ENCODE measurements at regions not wholly inside any gene's neighbourhood (a gene's known extent, or its start where the extent isn't known, plus 50 kb on each side); places are given as distances from the start of the nearest gene placed in this dataset.

GRCh38 chr4:24146127-24146526, 256.3 kb upstream of the PPARGC1A start:
- H3K36me3 Mint-ChIP-seq = no peaks in the 10 kb centered on the region
- no peak for DNase-seq
- H3K9me3 ChIP-seq (replicated peaks in 1 of 2; ENCODE audit: control insufficient read depth in 1 of 2, insufficient read depth in 1 of 2, low read length in 2 of 2) = no peaks in the 10 kb centered on the region
- no peak overlapping the region for H3K4me2 ChIP-seq (replicated peaks; ENCODE audit: extremely low read depth, low read length, poor library complexity, severe bottlenecking)
- H3K79me2 ChIP-seq (ENCODE audit: insufficient read depth, low read length) = no peaks in the 10 kb centered on the region
- H3K27ac Mint-ChIP-seq = no peak overlapping the region
- no peak overlapping the region for H3K9ac ChIP-seq (ENCODE audit: insufficient read depth, low read length, poor library complexity, severe bottlenecking)
- WGBS (ENCODE audit: insufficient coverage) = 100% methylated on average over 1 of the region's 2 CpGs
- no peak overlapping the region for H3K4me3 Mint-ChIP-seq
- H3K4me1 ChIP-seq (ENCODE audit: control insufficient read depth in 1 of 2, insufficient read depth in 2 of 2, low read length in 2 of 2) = no peaks in the 10 kb centered on the region
- intact Hi-C loops (cut with micrococcal nuclease) = no loop called here
- H3K36me3 ChIP-seq (replicated peaks in 1 of 2; ENCODE audit: control insufficient read depth in 1 of 2, insufficient read depth in 2 of 2, low read length in 2 of 2) = no peaks in the 10 kb centered on the region
- H3K27ac ChIP-seq (ENCODE audit: low read depth in 1 of 2, low read length in 2 of 2) = no peak overlapping the region
- no peaks in the 10 kb centered on the region for H3K4me1 Mint-ChIP-seq
- no peaks in the 10 kb centered on the region for H4K20me1 ChIP-seq (ENCODE audit: insufficient read depth, low read length)
- no peaks in the 10 kb centered on the region for H3K27me3 ChIP-seq (ENCODE audit: control insufficient read depth in 2 of 2, insufficient read depth in 2 of 2, low read length in 2 of 2)
- peaks cover 0 to 6% (median 0%) of the 10 kb centered on the region in 7 donors for H3K9me3 Mint-ChIP-seq
- no peak overlapping the region for H3K4me3 ChIP-seq (replicated peaks in 1 of 3; ENCODE audit: low read depth in 2 of 3, low read length in 3 of 3)
- TF ChIP-seq CTCF (IDR thresholded peaks at IDR 0.05) = no peak
- no peak overlapping the region for H2AFZ ChIP-seq (ENCODE audit: insufficient read depth, low read depth, low read length, poor library complexity, severe bottlenecking)
- peaks cover 0 to 3% (median 1%) of the 10 kb centered on the region in 3 donors for H3K27me3 Mint-ChIP-seq (ENCODE audit: low read depth in 3 of 3)

DNA sequence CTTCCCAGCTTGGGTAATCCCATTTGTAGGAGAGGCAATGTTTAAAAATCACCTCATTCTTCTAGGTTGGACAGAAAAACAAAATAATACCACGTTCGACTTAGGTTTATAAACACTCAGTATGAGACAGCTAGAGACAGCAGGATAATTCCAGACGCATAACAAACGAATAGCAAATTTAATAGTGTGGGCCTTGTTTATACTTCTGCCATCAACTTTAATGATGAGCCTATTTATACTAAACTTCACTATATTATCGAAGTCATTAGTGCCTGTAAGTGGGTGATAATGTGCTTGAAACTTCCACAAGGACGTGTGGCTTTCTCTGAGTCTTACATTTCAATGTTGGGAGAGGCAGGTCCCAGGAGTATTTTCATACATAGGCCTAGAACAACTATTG, 255.7 kb upstream of the PPARGC1A start:
- Mint-ChIP-seq H3K27me3 (ENCODE audit: low read depth in 3 of 3) (peaks cover 0 to 3% (median 0%) of the 10 kb centered on the region in 3 donors), H3K4me1 (no peaks in the 10 kb centered on the region), H3K36me3 (no peaks in the 10 kb centered on the region), H3K27ac (no peak overlapping the region), H3K4me3 (no peak overlapping the region), H3K9me3 (peaks cover 0 to 6% (median 1%) of the 10 kb centered on the region in 7 donors)
- no peaks in the 10 kb centered on the region for H4K20me1 ChIP-seq (ENCODE audit: insufficient read depth, low read length)
- H3K9ac ChIP-seq (ENCODE audit: insufficient read depth, low read length, poor library complexity, severe bottlenecking) = no peak overlapping the region
- WGBS (ENCODE audit: insufficient coverage) = no CpG with 5 or more reads among the region's 6 CpGs
- no peak overlapping the region for H2AFZ ChIP-seq (ENCODE audit: insufficient read depth, low read depth, low read length, poor library complexity, severe bottlenecking)
- no peak overlapping the region for H3K4me3 ChIP-seq (replicated peaks in 1 of 3; ENCODE audit: low read depth in 2 of 3, low read length in 3 of 3)
- no peaks in the 10 kb centered on the region for H3K9me3 ChIP-seq (replicated peaks in 1 of 2; ENCODE audit: control insufficient read depth in 1 of 2, insufficient read depth in 1 of 2, low read length in 2 of 2)
- TF ChIP-seq CTCF (IDR thresholded peaks at IDR 0.05) = no peak
- H3K4me1 ChIP-seq (ENCODE audit: control insufficient read depth in 1 of 2, insufficient read depth in 2 of 2, low read length in 2 of 2) = no peaks in the 10 kb centered on the region
- H3K4me2 ChIP-seq (replicated peaks; ENCODE audit: extremely low read depth, low read length, poor library complexity, severe bottlenecking) = no peak overlapping the region
- H3K27me3 ChIP-seq (ENCODE audit: control insufficient read depth in 2 of 2, insufficient read depth in 2 of 2, low read length in 2 of 2) = no peaks in the 10 kb centered on the region
- intact Hi-C loops (cut with micrococcal nuclease) = no loop called here
- no peaks in the 10 kb centered on the region for H3K79me2 ChIP-seq (ENCODE audit: insufficient read depth, low read length)
- no peaks in the 10 kb centered on the region for H3K36me3 ChIP-seq (replicated peaks in 1 of 2; ENCODE audit: control insufficient read depth in 1 of 2, insufficient read depth in 2 of 2, low read length in 2 of 2)
- no peak overlapping the region for H3K27ac ChIP-seq (ENCODE audit: low read depth in 1 of 2, low read length in 2 of 2)
- DNase-seq = no peak

All from CD14-positive monocyte (primary cell).